HFFc6 (cell line): ENCODE measurements at regions not wholly inside any gene's neighbourhood (a gene's known extent, or its start where the extent isn't known, plus 50 kb on each side); places are given as distances from the start of the nearest gene placed in this dataset.

Experiments used
- DNase-seq: peaks from one replicate; pipeline ENCODE4 v3.0.0-alpha.2; 2018
- H3K27ac Mint-ChIP-seq: 2 replicates; pipeline ENCODE4 v1.8.0; 2020; ENCODE audit warnings: mild to moderate bottlenecking, mixed read lengths
- H3K27me3 Mint-ChIP-seq: 2 replicates; pipeline ENCODE4 v1.8.0; 2021; ENCODE audit warnings: mild to moderate bottlenecking, moderate library complexity, mixed read lengths; ENCODE audit not compliant: insufficient read depth
- H3K36me3 Mint-ChIP-seq: 2 replicates; pipeline ENCODE4 v1.8.0; 2021; ENCODE audit warnings: low read depth, mixed read lengths
- H3K4me1 Mint-ChIP-seq: 2 replicates; pipeline ENCODE4 v1.8.0; 2020; ENCODE audit warnings: low read depth, mixed read lengths
- H3K4me3 Mint-ChIP-seq: 2 replicates; pipeline ENCODE4 v1.8.0; 2020; ENCODE audit warnings: mild to moderate bottlenecking, moderate library complexity, mixed read lengths
- H3K9me3 Mint-ChIP-seq: 2 replicates; pipeline ENCODE4 v1.8.0; 2020; ENCODE audit warnings: mild to moderate bottlenecking, mixed read lengths
- TF ChIP-seq, protein P1 (sequence below): fragments of 200-600 bp; sonication (generic); IDR thresholded peaks from 2 replicates; pipeline ENCODE4 v1.5.0; 2021; ENCODE audit warnings: antibody characterized with exemption, mild to moderate bottlenecking

DNA sequence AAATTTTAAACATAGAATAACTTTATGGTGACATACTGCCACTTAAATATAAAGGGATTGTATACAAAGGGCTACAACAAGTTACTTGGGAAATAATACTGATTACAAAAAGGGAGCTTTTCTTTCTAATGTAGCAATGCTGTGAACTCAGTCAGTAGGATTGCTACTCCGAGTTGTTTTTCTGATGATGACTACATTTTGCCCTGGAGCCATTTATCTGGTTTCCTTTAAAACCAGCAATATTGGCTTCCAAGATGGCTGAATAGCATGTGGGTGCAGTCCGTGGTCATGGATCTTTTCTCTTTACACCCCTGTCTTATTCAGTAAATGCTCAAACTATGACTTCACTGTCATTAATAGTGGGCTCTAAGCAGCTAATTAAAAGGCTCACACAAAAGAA, 92.6 kb upstream of the NEK7 start:
- Mint-ChIP-seq H3K27ac (peak overlapping the region; percentile 69), H3K4me3 (no peak overlapping the region), H3K4me1 (peaks cover 16% of the 10 kb centered on the region), H3K9me3 (no peaks in the 10 kb centered on the region), H3K36me3 (no peaks in the 10 kb centered on the region), H3K27me3 (peaks cover 2% of the 10 kb centered on the region; the same call in 1 of the 2 replicates)
- TF ChIP-seq, protein P1, sequence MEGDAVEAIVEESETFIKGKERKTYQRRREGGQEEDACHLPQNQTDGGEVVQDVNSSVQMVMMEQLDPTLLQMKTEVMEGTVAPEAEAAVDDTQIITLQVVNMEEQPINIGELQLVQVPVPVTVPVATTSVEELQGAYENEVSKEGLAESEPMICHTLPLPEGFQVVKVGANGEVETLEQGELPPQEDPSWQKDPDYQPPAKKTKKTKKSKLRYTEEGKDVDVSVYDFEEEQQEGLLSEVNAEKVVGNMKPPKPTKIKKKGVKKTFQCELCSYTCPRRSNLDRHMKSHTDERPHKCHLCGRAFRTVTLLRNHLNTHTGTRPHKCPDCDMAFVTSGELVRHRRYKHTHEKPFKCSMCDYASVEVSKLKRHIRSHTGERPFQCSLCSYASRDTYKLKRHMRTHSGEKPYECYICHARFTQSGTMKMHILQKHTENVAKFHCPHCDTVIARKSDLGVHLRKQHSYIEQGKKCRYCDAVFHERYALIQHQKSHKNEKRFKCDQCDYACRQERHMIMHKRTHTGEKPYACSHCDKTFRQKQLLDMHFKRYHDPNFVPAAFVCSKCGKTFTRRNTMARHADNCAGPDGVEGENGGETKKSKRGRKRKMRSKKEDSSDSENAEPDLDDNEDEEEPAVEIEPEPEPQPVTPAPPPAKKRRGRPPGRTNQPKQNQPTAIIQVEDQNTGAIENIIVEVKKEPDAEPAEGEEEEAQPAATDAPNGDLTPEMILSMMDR, result no peak
- DNase-seq, result peak; percentile 74

DNA sequence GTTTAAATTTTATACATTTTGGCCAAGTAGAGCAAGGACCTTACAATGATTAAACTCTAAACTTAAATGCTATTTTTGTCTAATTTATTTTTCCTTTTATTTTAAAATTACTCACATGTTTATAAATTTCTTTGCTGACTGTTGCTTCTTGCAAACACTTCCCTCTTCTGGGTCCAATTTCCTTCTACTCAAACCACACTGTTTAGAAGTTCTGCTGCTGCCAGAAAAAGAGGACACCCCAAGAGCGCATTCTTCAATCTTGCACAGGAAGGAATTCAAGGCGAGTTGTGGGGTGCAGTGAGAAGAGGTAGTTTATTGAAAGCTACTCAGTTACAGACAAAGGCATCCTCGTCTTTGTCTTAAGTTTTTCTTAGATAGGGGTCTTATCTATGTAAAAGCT, 88.5 kb upstream of the NEK7 start:
- Mint-ChIP-seq H3K36me3 (no peaks in the 10 kb centered on the region; the same call in 1 of the 2 replicates), H3K9me3 (no peaks in the 10 kb centered on the region), H3K27ac (no peak overlapping the region), H3K27me3 (peaks cover 2% of the 10 kb centered on the region; the same call in 1 of the 2 replicates), H3K4me1 (peaks cover 16% of the 10 kb centered on the region), H3K4me3 (no peak overlapping the region)
- TF ChIP-seq, protein P1, result no peak
- DNase-seq, result no peak

DNA sequence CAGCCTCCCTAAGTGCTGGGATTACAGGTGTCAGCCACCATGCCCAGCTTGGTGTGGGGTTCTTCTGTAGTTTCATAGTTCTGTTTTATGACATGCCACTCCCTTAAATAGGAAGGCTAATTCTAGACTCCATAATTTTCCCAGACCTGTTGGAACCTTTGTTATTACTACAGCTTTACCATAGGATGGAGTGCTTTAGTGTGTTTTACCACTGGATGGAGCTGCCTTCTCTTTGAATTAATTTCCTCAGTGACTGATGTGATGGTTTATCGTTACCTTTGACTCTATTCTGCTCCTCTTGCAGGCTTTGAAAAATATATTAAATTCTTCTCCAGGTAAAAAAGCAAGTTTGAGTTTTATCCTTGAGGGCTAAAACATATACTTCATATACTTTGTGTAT, 84.6 kb upstream of the NEK7 start:
- Mint-ChIP-seq H3K4me1 (peaks cover 6% of the 10 kb centered on the region; the same call in 1 of the 2 replicates), H3K9me3 (no peaks in the 10 kb centered on the region), H3K36me3 (no peaks in the 10 kb centered on the region; the same call in 1 of the 2 replicates), H3K27me3 (no peaks in the 10 kb centered on the region), H3K4me3 (no peak overlapping the region), H3K27ac (no peak overlapping the region)
- TF ChIP-seq, protein P1, result peak; percentile 55; the same call in 1 of the 2 replicates
- DNase-seq, result peak; percentile 11

DNA sequence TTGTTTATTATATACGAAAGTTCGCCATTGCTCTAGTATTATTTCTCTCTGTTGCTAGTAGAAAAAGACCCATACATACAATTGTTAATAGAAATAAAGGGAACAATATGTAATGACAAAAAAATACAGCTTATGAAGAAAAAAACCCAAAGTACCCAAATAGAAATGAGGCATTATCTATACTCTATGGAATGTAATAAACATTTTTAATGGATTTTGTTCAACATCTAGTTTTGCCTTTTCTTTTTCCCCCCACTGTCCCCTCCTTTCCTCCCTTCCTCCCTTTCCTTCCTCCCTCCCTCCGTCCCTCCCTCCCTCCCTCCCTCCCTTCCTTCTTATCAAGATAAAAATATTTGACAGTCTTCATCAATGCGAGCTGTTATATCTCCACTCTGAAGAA, 81.5 kb upstream of the NEK7 start:
- TF ChIP-seq, protein P1, result no peak
- Mint-ChIP-seq H3K4me1 (no peaks in the 10 kb centered on the region), H3K27me3 (no peaks in the 10 kb centered on the region), H3K9me3 (peaks cover 5% of the 10 kb centered on the region), H3K36me3 (peaks cover 5% of the 10 kb centered on the region), H3K4me3 (no peak overlapping the region), H3K27ac (no peak overlapping the region)
- no peak for DNase-seq

DNA sequence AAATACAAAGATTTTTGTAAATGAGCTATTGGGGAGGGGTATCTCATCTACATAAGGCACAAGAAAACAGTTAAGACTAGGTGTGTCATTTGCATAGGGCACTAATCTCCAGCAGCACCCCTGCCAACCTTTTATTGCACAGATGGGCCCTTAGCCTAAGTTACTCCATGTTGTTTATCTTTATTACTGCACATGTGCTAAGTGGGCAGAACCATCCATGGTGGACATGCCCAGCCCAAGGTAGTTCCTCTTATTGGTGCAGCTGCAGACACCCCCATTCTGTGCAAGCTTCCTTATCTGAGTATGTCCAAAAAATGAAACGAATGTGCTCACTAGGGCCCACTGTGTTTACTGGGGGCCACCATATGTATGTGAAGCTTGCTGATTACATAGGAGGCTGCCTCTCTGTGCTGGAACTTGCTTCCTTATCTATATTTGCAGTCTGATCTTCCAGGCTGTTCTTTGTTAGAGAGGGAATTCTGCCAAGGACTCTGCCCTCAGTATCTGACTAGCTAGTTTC, 77.3 kb upstream of the NEK7 start:
- H3K27me3 Mint-ChIP-seq, result no peaks in the 10 kb centered on the region
- H3K36me3 Mint-ChIP-seq, result peaks cover 5% of the 10 kb centered on the region
- no peak overlapping the region for H3K4me3 Mint-ChIP-seq
- TF ChIP-seq, protein P1, result no peak
- H3K27ac Mint-ChIP-seq, result no peak overlapping the region
- DNase-seq, result no peak
- peaks cover 5% of the 10 kb centered on the region for H3K9me3 Mint-ChIP-seq
- H3K4me1 Mint-ChIP-seq, result peaks cover 9% of the 10 kb centered on the region; the same call in 1 of the 2 replicates
